Gastroesophageal sphincter (tissue), 4 donors: ENCODE measurements at regions not wholly inside any gene's neighbourhood (a gene's known extent, or its start where the extent isn't known, plus 50 kb on each side); places are given as distances from the start of the nearest gene placed in this dataset.
A peak's percentile ranks its signal among the peaks of the same experiment; 100 is the strongest.

Source experiments
- ATAC-seq: fragments of 150-250 bp; one replicate; pipeline ENCODE4 v1.9.1; 2016; ENCODE audit warnings: mild to moderate bottlenecking, moderate library complexity
- H3K27ac ChIP-seq, 4 donors: fragments of 200-600 bp; sonication (generic) in 3 of 4; 1 replicate in 3 of 4; 2 replicates in 1 of 4; pipeline ENCODE4 v1.5.1; 2016 to 2019
- H3K27me3 ChIP-seq: fragments of 200-600 bp; sonication (generic); one replicate; pipeline ENCODE4 v1.5.1; 2019
- H3K36me3 ChIP-seq, 2 donors: fragments of 200-600 bp; sonication (generic); one replicate each; pipeline ENCODE4 v1.5.1; 2019; ENCODE audit warnings: control low read depth in 1 of 2
- H3K4me1 ChIP-seq, 3 donors: fragments of 200-600 bp; sonication (generic); 1 replicate in 2 of 3; 2 replicates in 1 of 3; pipeline ENCODE4 v1.5.1; 2016 to 2019; ENCODE audit warnings: control low read depth in 2 of 3
- H3K4me3 ChIP-seq, 2 donors: fragments of 200-600 bp; sonication (generic); one replicate each; pipeline ENCODE4 v1.5.1; 2019; ENCODE audit warnings: mild to moderate bottlenecking in 1 of 2, moderate library complexity in 1 of 2
- H3K9me3 ChIP-seq, 3 donors: fragments of 200-600 bp; sonication (generic); one replicate each; pipeline ENCODE4 v1.5.1; 2017 to 2019; ENCODE audit warnings: control low read depth in 2 of 3
- EP300 ChIP-seq: sonication (generic); formaldehyde crosslinking; IDR thresholded peaks from one replicate; pipeline ENCODE4 v1.6.1; 2017; ENCODE audit warnings: antibody characterized with exemption, mild to moderate bottlenecking
- POLR2A ChIP-seq, 2 donors: fragments of 450-650 bp; IDR thresholded peaks; one replicate each; pipeline ENCODE4 v1.6.1; 2017; ENCODE audit warnings: antibody characterized with exemption in 2 of 2, mild to moderate bottlenecking in 2 of 2, moderate library complexity in 1 of 2
- POLR2AphosphoS5 ChIP-seq: sonication (generic); formaldehyde crosslinking; IDR thresholded peaks from one replicate; pipeline ENCODE4 v1.6.1; 2017; ENCODE audit warnings: antibody characterized with exemption
- WGBS, 2 donors: methylation state at CpG; one replicate each; pipeline ENCODE4 v1.1.5; 2018; ENCODE audit warnings: low coverage in 1 of 2; 5-methylcytosine and 5-hydroxymethylcytosine counted together
- TF ChIP-seq, protein P1 (sequence below), 4 experiments: fragments of 200-600 bp in 2 of 4; fragments of 450-650 bp in 2 of 4; sonication (generic) in 1 of 4; IDR thresholded peaks; one replicate each; pipeline ENCODE4 v1.5.1; 2017 to 2019; ENCODE audit warnings: antibody characterized with exemption in 4 of 4, mild to moderate bottlenecking in 2 of 4, moderate library complexity in 2 of 4

DNA sequence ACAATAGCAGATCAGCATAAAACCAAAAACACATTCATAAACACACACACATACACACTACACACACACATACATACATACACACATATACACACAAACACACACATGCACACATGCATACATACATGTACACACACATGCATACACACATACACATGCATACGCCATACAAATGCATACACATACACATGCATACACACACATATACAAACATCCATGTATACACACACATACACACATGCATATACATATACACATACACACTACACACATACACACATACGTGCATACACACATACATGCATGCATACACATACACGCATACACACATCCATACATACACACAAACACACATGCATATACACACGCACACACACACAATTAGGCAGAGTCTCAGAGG lies 490.1 kb downstream of the TNS1 start:
- ATAC-seq = no peak
- TF ChIP-seq EP300 = no peak
- TF ChIP-seq POLR2A (IDR thresholded peaks at IDR 0.05) = no peak
- TF ChIP-seq, protein P1, sequence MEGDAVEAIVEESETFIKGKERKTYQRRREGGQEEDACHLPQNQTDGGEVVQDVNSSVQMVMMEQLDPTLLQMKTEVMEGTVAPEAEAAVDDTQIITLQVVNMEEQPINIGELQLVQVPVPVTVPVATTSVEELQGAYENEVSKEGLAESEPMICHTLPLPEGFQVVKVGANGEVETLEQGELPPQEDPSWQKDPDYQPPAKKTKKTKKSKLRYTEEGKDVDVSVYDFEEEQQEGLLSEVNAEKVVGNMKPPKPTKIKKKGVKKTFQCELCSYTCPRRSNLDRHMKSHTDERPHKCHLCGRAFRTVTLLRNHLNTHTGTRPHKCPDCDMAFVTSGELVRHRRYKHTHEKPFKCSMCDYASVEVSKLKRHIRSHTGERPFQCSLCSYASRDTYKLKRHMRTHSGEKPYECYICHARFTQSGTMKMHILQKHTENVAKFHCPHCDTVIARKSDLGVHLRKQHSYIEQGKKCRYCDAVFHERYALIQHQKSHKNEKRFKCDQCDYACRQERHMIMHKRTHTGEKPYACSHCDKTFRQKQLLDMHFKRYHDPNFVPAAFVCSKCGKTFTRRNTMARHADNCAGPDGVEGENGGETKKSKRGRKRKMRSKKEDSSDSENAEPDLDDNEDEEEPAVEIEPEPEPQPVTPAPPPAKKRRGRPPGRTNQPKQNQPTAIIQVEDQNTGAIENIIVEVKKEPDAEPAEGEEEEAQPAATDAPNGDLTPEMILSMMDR (IDR thresholded peaks at IDR 0.05) = no peak
- TF ChIP-seq POLR2AphosphoS5 = no peak
- Histone ChIP-seq H3K27ac (no peak overlapping the region), H3K4me1 (peaks cover 0 to 14% (median 3%) of the 10 kb centered on the region in 3 donors), H3K36me3 (no peaks in the 10 kb centered on the region), H3K9me3 (no peaks in the 10 kb centered on the region), H3K27me3 (no peaks in the 10 kb centered on the region), H3K4me3 (no peak overlapping the region)
- 86 to 89% methylated on average over 4 of the region's 4 CpGs for WGBS, 2 donors

DNA sequence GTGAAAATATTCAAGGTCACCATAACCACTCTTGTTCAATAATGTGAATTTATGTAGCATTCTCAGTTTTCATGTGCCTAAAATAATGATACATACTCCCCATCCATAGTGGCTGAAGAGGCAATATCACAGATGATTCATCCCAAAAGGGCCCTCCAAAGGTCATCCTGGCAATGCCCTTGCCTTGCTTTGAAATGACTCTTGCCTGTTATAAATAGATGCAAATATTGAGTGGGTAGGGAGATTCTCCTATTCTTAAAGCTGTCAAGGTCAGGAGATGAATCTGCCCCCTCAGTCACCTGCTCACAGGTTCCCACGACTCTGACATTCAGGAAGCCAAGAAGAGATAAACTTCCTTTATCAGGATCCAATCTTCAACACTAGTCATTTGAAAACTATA lies 490.5 kb downstream of the TNS1 start:
- Histone ChIP-seq H3K4me1 (peaks cover 0 to 14% (median 3%) of the 10 kb centered on the region in 3 donors), H3K27me3 (no peaks in the 10 kb centered on the region), H3K36me3 (no peaks in the 10 kb centered on the region), H3K27ac (no peak overlapping the region), H3K4me3 (no peak overlapping the region), H3K9me3 (no peaks in the 10 kb centered on the region)
- 33% methylated on average over 1 of the region's 1 CpG; no CpG with 5 or more reads in 1 of the 2 donors for WGBS, 2 donors
- TF ChIP-seq POLR2AphosphoS5 (no peak), EP300 (no peak), POLR2A (IDR thresholded peaks at IDR 0.05) (no peak)
- TF ChIP-seq, protein P1 (IDR thresholded peaks at IDR 0.05) = no peak
- ATAC-seq = no peak

DNA sequence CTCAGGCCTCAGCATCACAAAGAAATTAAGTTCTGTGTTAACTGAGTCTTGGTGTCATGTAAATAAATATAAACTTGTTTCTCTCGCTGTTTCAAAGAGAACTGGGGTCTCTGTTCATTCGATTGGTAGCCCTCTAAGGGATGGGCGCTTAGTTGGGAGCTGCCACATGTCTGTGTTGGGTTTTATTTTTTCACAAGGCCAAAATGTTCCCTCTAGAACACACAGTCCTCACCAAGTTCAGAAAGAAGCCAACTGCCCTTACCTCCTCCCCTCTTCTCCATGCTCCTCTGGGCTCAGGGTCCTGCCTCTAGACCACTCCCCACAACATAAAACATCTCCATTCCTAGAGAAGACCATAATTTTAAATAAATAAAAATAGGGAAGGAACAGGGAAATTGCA lies 490.9 kb downstream of the TNS1 start:
- Histone ChIP-seq H3K27ac (no peak overlapping the region), H3K4me1 (peaks cover 0 to 14% (median 3%) of the 10 kb centered on the region in 3 donors), H3K4me3 (no peak overlapping the region), H3K27me3 (no peaks in the 10 kb centered on the region), H3K36me3 (no peaks in the 10 kb centered on the region), H3K9me3 (no peaks in the 10 kb centered on the region)
- 85 to 94% methylated on average over 3 of the region's 3 CpGs for WGBS, 2 donors
- TF ChIP-seq POLR2AphosphoS5 = no peak
- no peak for TF ChIP-seq POLR2A (IDR thresholded peaks at IDR 0.05)
- TF ChIP-seq EP300 = no peak
- TF ChIP-seq, protein P1 (IDR thresholded peaks at IDR 0.05) = no peak
- ATAC-seq = no peak

DNA sequence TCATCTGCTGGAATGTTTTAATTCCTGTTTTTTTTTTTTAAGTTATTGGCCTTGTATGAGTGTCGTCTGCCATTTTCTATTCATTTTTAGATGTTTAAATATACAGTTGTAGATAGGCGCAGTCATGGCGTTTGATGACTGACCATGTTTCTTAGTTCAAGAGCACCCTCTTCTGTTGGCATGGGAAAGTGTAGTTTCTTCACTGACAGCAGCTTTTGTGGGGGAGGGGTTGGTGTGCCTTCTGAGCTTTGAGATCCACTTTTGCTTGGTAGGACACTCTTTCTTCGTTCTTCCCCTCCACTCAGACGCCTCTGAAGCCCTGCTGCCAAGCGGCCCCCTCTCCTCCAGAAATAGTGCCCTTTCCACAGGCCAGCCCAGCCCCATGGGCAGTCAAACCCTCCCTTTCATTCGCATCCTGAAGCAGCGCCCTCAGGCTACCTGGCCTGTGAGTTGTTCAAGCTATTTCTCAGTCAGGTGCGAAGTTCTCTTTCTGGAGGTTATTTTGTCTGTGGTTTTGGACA lies 492.0 kb downstream of the TNS1 start:
- Histone ChIP-seq H3K4me3 (no peak overlapping the region), H3K4me1 (peaks cover 0 to 14% (median 3%) of the 10 kb centered on the region in 3 donors), H3K9me3 (no peaks in the 10 kb centered on the region), H3K27ac (peak overlapping the region in 1 of 4 donors; percentile 34), H3K27me3 (no peaks in the 10 kb centered on the region), H3K36me3 (no peaks in the 10 kb centered on the region)
- TF ChIP-seq POLR2A (IDR thresholded peaks at IDR 0.05) (no peak), EP300 (no peak), POLR2AphosphoS5 (peak; percentile 43)
- TF ChIP-seq, protein P1 (IDR thresholded peaks at IDR 0.05) = peak; percentile 52 to 87 (median 82)
- ATAC-seq = peak; percentile 73
- WGBS, 2 donors = 15 to 19% methylated on average over 7 to 8 of the region's 9 CpGs

DNA sequence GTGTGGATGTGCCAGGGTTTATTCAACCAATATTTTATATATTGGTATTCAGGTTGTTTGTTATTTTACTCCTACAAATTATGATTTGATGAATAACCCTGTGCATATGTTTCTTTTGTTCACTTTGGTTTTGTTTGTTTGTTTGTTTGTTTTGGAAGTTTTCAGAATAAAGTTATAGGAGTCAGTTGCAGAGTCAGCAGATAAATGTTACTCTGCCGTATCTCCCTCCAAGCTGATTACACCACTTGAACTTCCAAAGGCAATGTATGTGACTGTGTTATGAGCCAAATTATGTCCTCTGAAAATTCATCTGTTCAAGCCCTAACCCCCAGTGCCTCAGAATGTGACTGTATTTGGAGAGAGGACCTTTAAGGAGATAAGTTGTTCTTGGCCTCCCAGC lies 497.5 kb downstream of the TNS1 start:
- no peaks in the 10 kb centered on the region for H3K9me3 ChIP-seq
- ATAC-seq = no peak
- H3K27me3 ChIP-seq = no peaks in the 10 kb centered on the region
- H3K27ac ChIP-seq = no peak overlapping the region
- WGBS, 2 donors = 100% methylated on average over 1 of the region's 1 CpG; no CpG with 5 or more reads in 1 of the 2 donors
- no peak overlapping the region for H3K4me3 ChIP-seq
- peaks cover 0 to 4% (median 0%) of the 10 kb centered on the region in 3 donors for H3K4me1 ChIP-seq
- TF ChIP-seq, protein P1 (IDR thresholded peaks at IDR 0.05) = no peak
- no peak for TF ChIP-seq POLR2AphosphoS5
- no peak for TF ChIP-seq EP300
- TF ChIP-seq POLR2A (IDR thresholded peaks at IDR 0.05) = no peak
- no peaks in the 10 kb centered on the region for H3K36me3 ChIP-seq
